HEK293 (cell line): ENCODE measurements at regions not wholly inside any gene's neighbourhood (a gene's known extent, or its start where the extent isn't known, plus 50 kb on each side); places are given as distances from the start of the nearest gene placed in this dataset.
"Not testable (repeated sequence)": the region's sequence is repeated elsewhere in the genome, so short reads cannot be mapped to it uniquely, and the experiment has no call there.

Experiments
- CTCF ChIA-PET: fragments of 350-600 bp; formaldehyde crosslinking; extraction: SDS; loops from one replicate; lab custom pipeline; 2021; ENCODE audit warnings: antibody characterized with exemption; lab: Yijun Ruan, JAX
- POLR2A ChIA-PET: fragments of 300-600 bp; formaldehyde crosslinking; extraction: SDS; loops from one replicate; lab custom pipeline; 2020; ENCODE audit warnings: antibody characterized with exemption, inconsistent platforms; lab: Yijun Ruan, JAX
- H3K27ac ChIP-seq: fragments of 200-500 bp; sonication (Bioruptor generic); 2 replicates; pipeline ENCODE4 v1.5.1; 2014; ENCODE audit warnings: low read depth, low read length, control low read depth, inconsistent platforms; ENCODE audit errors: extremely low read depth
- H3K36me3 ChIP-seq, 2 experiments: fragments of 200-500 bp in 1 of 2; sonication (Bioruptor generic) in 1 of 2; 1 replicate in 1 of 2; 2 replicates in 1 of 2; pipeline ENCODE4 v1.5.1; 2014 to 2017; ENCODE audit warnings: inconsistent platforms in 2 of 2, low read length in 2 of 2; ENCODE audit not compliant: control insufficient read depth in 2 of 2, insufficient read depth in 1 of 2
- H3K4me1 ChIP-seq: fragments of 200-500 bp; sonication (Bioruptor generic); 2 replicates; pipeline ENCODE4 v1.5.1; 2014; ENCODE audit warnings: mild to moderate bottlenecking, low read length, inconsistent platforms; ENCODE audit not compliant: control insufficient read depth, insufficient read depth
- H3K4me3 ChIP-seq: 2 replicates; pipeline ENCODE4 v1.5.1; 2011; ENCODE audit warnings: low read depth, mild to moderate bottlenecking, control low read depth, low read length, moderate library complexity
- H3K9me3 ChIP-seq: fragments of 200-500 bp; sonication (Bioruptor generic); 2 replicates; pipeline ENCODE4 v1.5.1; 2014; ENCODE audit warnings: low read depth, low read length, inconsistent platforms; ENCODE audit not compliant: control insufficient read depth, insufficient read depth
- BCL11B ChIP-seq: fragments of 450-650 bp; formaldehyde crosslinking; IDR thresholded peaks from 2 replicates; pipeline ENCODE4 v1.5.1; 2016; ENCODE audit warnings: low read depth, missing biosample characterization, missing genetic modification characterization
- CTCF ChIP-seq: fragments of 450-650 bp; formaldehyde crosslinking; IDR thresholded peaks from 2 replicates; pipeline ENCODE4 v1.5.1; 2016; ENCODE audit warnings: missing biosample characterization, missing genetic modification characterization
- MYNN ChIP-seq: fragments of 450-650 bp; formaldehyde crosslinking; IDR thresholded peaks from 2 replicates; pipeline ENCODE4 v1.5.1; 2016; ENCODE audit warnings: missing biosample characterization, missing genetic modification characterization, borderline replicate concordance
- SP7 ChIP-seq: fragments of 450-650 bp; formaldehyde crosslinking; IDR thresholded peaks from 2 replicates; pipeline ENCODE4 v1.5.1; 2016; ENCODE audit warnings: missing biosample characterization, missing genetic modification characterization
- ZBTB1 ChIP-seq: fragments of 450-650 bp; formaldehyde crosslinking; IDR thresholded peaks from 2 replicates; pipeline ENCODE4 v1.5.1; 2016; ENCODE audit warnings: missing biosample characterization, missing genetic modification characterization
- ZBTB21 ChIP-seq: fragments of 450-650 bp; formaldehyde crosslinking; IDR thresholded peaks from 2 replicates; pipeline ENCODE4 v1.5.1; 2017; ENCODE audit warnings: missing biosample characterization, missing genetic modification characterization
- ZBTB26 ChIP-seq: fragments of 450-650 bp; formaldehyde crosslinking; optimal IDR thresholded peaks from 2 replicates; pipeline ENCODE3; 2016; ENCODE audit warnings: missing biosample characterization, mild to moderate bottlenecking, missing genetic modification characterization
- ZBTB8A ChIP-seq: fragments of 450-650 bp; formaldehyde crosslinking; IDR thresholded peaks from 2 replicates; pipeline ENCODE4 v1.5.1; 2016; ENCODE audit warnings: missing biosample characterization, missing genetic modification characterization
- ZNF138 ChIP-seq: fragments of 450-650 bp; formaldehyde crosslinking; IDR thresholded peaks from 2 replicates; pipeline ENCODE4 v1.5.1; 2016; ENCODE audit warnings: missing biosample characterization, missing genetic modification characterization, borderline replicate concordance
- ZNF16 ChIP-seq: fragments of 450-650 bp; formaldehyde crosslinking; IDR thresholded peaks from 2 replicates; pipeline ENCODE4 v1.5.1; 2016; ENCODE audit warnings: low read depth, missing biosample characterization, missing genetic modification characterization
- ZNF184 ChIP-seq: fragments of 450-650 bp; IDR thresholded peaks from 2 replicates; pipeline ENCODE4 v1.5.1; 2018; ENCODE audit warnings: missing biosample characterization, mild to moderate bottlenecking, missing genetic modification characterization
- ZNF214 ChIP-seq: fragments of 450-650 bp; formaldehyde crosslinking; IDR thresholded peaks from 2 replicates; pipeline ENCODE4 v1.5.1; 2017; ENCODE audit warnings: missing biosample characterization, mild to moderate bottlenecking, missing genetic modification characterization, borderline replicate concordance
- ZNF23 ChIP-seq: fragments of 450-650 bp; formaldehyde crosslinking; IDR thresholded peaks from 2 replicates; pipeline ENCODE4 v1.5.1; 2016; ENCODE audit warnings: missing biosample characterization, missing genetic modification characterization, borderline replicate concordance
- ZNF280C ChIP-seq: fragments of 450-650 bp; formaldehyde crosslinking; IDR thresholded peaks from 2 replicates; pipeline ENCODE4 v1.5.1; 2016; ENCODE audit warnings: missing biosample characterization, missing genetic modification characterization
- ZNF529 ChIP-seq: fragments of 450-650 bp; formaldehyde crosslinking; IDR thresholded peaks from 2 replicates; pipeline ENCODE4 v1.5.1; 2017; ENCODE audit warnings: missing genetic modification characterization, missing biosample characterization; ENCODE audit not compliant: insufficient replicate concordance
- ZNF560 ChIP-seq: fragments of 450-650 bp; formaldehyde crosslinking; IDR thresholded peaks from 2 replicates; pipeline ENCODE4 v1.5.1; 2017; ENCODE audit warnings: missing biosample characterization, missing genetic modification characterization, borderline replicate concordance
- ZNF561 ChIP-seq: fragments of 450-650 bp; IDR thresholded peaks from 2 replicates; pipeline ENCODE4 v1.5.1; 2018; ENCODE audit warnings: missing biosample characterization, missing genetic modification characterization, borderline replicate concordance
- ZNF600 ChIP-seq: fragments of 450-650 bp; formaldehyde crosslinking; IDR thresholded peaks from 2 replicates; pipeline ENCODE4 v1.5.1; 2016; ENCODE audit warnings: missing biosample characterization, missing genetic modification characterization
- ZNF677 ChIP-seq: fragments of 450-650 bp; IDR thresholded peaks from 2 replicates; pipeline ENCODE4 v1.5.0; 2018; ENCODE audit warnings: missing biosample characterization, mild to moderate bottlenecking, missing genetic modification characterization, moderate library complexity
- ZNF843 ChIP-seq: fragments of 450-650 bp; formaldehyde crosslinking; IDR thresholded peaks from 2 replicates; pipeline ENCODE4 v1.5.1; 2016; ENCODE audit warnings: missing biosample characterization, missing genetic modification characterization
- ZXDB ChIP-seq: fragments of 450-650 bp; formaldehyde crosslinking; IDR thresholded peaks from 2 replicates; pipeline ENCODE4 v1.5.1; 2016; ENCODE audit warnings: missing biosample characterization, missing genetic modification characterization
- TF ChIP-seq, protein P1 (sequence below): fragments of 450-650 bp; formaldehyde crosslinking; IDR thresholded peaks from 2 replicates; pipeline ENCODE4 v1.5.1; 2017; ENCODE audit warnings: missing biosample characterization, missing genetic modification characterization

- TF ChIP-seq ZNF560 (no peak), ZNF184 (tag by site-specific recombination) (no peak), ZNF561 (no peak), ZNF16 (no peak), ZNF529 (tag by site-specific recombination) (no peak)
- TF ChIP-seq, protein P1, sequence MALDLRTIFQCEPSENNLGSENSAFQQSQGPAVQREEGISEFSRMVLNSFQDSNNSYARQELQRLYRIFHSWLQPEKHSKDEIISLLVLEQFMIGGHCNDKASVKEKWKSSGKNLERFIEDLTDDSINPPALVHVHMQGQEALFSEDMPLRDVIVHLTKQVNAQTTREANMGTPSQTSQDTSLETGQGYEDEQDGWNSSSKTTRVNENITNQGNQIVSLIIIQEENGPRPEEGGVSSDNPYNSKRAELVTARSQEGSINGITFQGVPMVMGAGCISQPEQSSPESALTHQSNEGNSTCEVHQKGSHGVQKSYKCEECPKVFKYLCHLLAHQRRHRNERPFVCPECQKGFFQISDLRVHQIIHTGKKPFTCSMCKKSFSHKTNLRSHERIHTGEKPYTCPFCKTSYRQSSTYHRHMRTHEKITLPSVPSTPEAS = no peak
- TF ChIP-seq, all 188 proteins: peak for 0
These were observed 1418.7 kb downstream of the FSTL5 start (continued) for GRCh38 chr4:160745126-160745525.

GRCh38 chr4:160746585-160746984, 1417.2 kb downstream of the FSTL5 start:
- POLR2A ChIA-PET, H3K27ac ChIP-seq, H3K4me1 ChIP-seq, CTCF ChIA-PET, H3K4me3 ChIP-seq, H3K36me3 ChIP-seq, H3K9me3 ChIP-seq: not testable (repeated sequence)

DNA sequence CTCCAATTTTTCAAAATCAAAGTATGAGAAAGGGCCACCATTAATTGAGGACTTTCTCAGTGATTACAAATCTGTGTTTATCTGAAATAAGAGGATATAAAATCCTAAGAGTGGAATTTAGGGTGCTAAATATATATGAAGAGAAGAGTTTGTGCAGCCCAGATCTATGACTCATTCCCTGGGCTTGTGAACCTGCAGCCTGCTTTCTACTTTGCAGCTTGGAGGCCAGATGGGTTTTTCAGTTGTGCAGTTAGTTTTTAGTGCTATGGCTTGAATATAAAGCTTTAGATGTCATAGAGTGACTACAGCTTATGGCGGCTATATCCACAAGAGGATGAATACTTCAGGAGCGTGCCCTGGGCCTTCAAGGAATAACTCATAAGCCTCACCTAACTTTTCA, 1391.1 kb downstream of the FSTL5 start:
- H3K36me3 ChIP-seq = no peaks in the 10 kb centered on the region

GRCh38 chr4:160795216-160795615, 1368.6 kb downstream of the FSTL5 start:
- H3K4me3 ChIP-seq = no peak overlapping the region
- ChIA-PET POLR2A (no interaction called here), CTCF (no interaction called here)
- no peaks in the 10 kb centered on the region for H3K9me3 ChIP-seq
- no peaks in the 10 kb centered on the region for H3K36me3 ChIP-seq
- H3K4me1 ChIP-seq = no peaks in the 10 kb centered on the region
- H3K27ac ChIP-seq = no peak overlapping the region
- TF ChIP-seq ZNF214 (tag by site-specific recombination) (no peak), ZNF843 (tag by site-specific recombination) (no peak), ZBTB26 (tag by site-specific recombination) (no peak), SP7 (tag by site-specific recombination) (no peak), ZXDB (tag by site-specific recombination) (no peak), ZNF138 (tag by site-specific recombination) (no peak), ZNF280C (tag by site-specific recombination) (no peak), ZNF560 (no peak), ZBTB21 (tag by site-specific recombination) (no peak), ZBTB8A (tag by site-specific recombination) (no peak)
- TF ChIP-seq, protein P1 = no peak

More for the DNA sequence above, 1391.1 kb downstream of the FSTL5 start:
- Histone ChIP-seq H3K9me3 (no peaks in the 10 kb centered on the region), H3K27ac (no peak overlapping the region), H3K4me3 (no peak overlapping the region), H3K4me1 (no peaks in the 10 kb centered on the region)
- TF ChIP-seq ZNF600 (tag by site-specific recombination) (no peak), ZNF677 (tag by site-specific recombination) (no peak), BCL11B (tag by site-specific recombination) (no peak), CTCF (tag by site-specific recombination) (no peak), ZNF23 (no peak), ZBTB1 (no peak), MYNN (tag by site-specific recombination) (no peak)
- CTCF ChIA-PET = no interaction called here
- POLR2A ChIA-PET = no interaction called here
